H1 (cell line): ENCODE measurements at regions not wholly inside any gene's neighbourhood (a gene's known extent, or its start where the extent isn't known, plus 50 kb on each side); places are given as distances from the start of the nearest gene placed in this dataset.

Source experiments
- CTCF ChIA-PET: fragments of 300-600 bp; sonication (Branson Sonifier 250); formaldehyde crosslinking; loops from one replicate; lab custom pipeline; 2021; ENCODE audit not compliant: partially characterized antibody; lab: Charles Lee
- POLR2A ChIA-PET: fragments of 300-600 bp; sonication (Branson Sonifier 250); formaldehyde crosslinking; loops from one replicate; lab custom pipeline; 2021; ENCODE audit warnings: inconsistent platforms; ENCODE audit not compliant: partially characterized antibody; lab: Charles Lee
- DNase-seq, 2 experiments: peaks; one replicate each; pipeline versions ENCODE4 v3.0.0 to v3.0.0-alpha.2; 2010 to 2022; ENCODE audit warnings: low spot score in 2 of 2, low read depth in 1 of 2, mixed read lengths in 1 of 2
- FAIRE-seq: peaks from 2 replicates; lab custom pipeline; 2011; peaks lifted over from hg19 to GRCh38; lab: Jason Lieb, UNC
- H2AFZ ChIP-seq: 2 replicates; pipeline ENCODE4 v1.8.1; 2012; ENCODE audit warnings: low read length, inconsistent platforms
- H2AK5ac ChIP-seq: 2 replicates; pipeline ENCODE4 v1.6.1; 2013; ENCODE audit warnings: low read depth, low read length
- H2BK120ac ChIP-seq: replicated peaks from 2 replicates; pipeline ENCODE3; 2013; ENCODE audit warnings: low read depth, low read length, inconsistent platforms
- H2BK12ac ChIP-seq: 2 replicates; pipeline ENCODE4 v1.6.1; 2013; ENCODE audit warnings: low read depth, low read length
- H2BK15ac ChIP-seq: 2 replicates; pipeline ENCODE4 v1.6.1; 2013; ENCODE audit warnings: low read length
- H2BK20ac ChIP-seq: 2 replicates; pipeline ENCODE4 v1.6.1; 2013; ENCODE audit warnings: low read length
- H2BK5ac ChIP-seq: 2 replicates; pipeline ENCODE4 v1.6.1; 2013; ENCODE audit warnings: low read depth, low read length
- H3K14ac ChIP-seq: 2 replicates; pipeline ENCODE4 v1.6.1; 2013; ENCODE audit warnings: inconsistent platforms; ENCODE audit not compliant: insufficient read length
- H3K18ac ChIP-seq: 2 replicates; pipeline ENCODE4 v1.6.1; 2013; ENCODE audit warnings: low read length; ENCODE audit errors: extremely low read depth
- H3K23ac ChIP-seq: 2 replicates; pipeline ENCODE4 v1.6.1; 2013; ENCODE audit warnings: inconsistent platforms; ENCODE audit not compliant: insufficient read length
- H3K23me2 ChIP-seq: 2 replicates; pipeline ENCODE4 v1.6.1; 2013; ENCODE audit warnings: low read depth, low read length
- H3K27ac ChIP-seq: 2 replicates; pipeline ENCODE4 v1.6.1; 2011; ENCODE audit warnings: low read depth, low read length, inconsistent platforms
- H3K27me3 ChIP-seq, 4 experiments: replicated peaks in 1 of 4; 1 replicate in 1 of 4; 2 replicates in 3 of 4; pipeline versions ENCODE4 v1.6.1 to v1.8.1; 2011 to 2013; ENCODE audit warnings: low read length in 3 of 4, mild to moderate bottlenecking in 3 of 4, inconsistent platforms in 2 of 4, mixed read lengths in 2 of 4, moderate library complexity in 1 of 4; ENCODE audit not compliant: control insufficient read depth in 3 of 4, insufficient read depth in 3 of 4; ENCODE audit errors: extremely low read depth in 1 of 4
- H3K36me3 ChIP-seq, 4 experiments: 2 replicates each; pipeline versions ENCODE4 v1.6.1 to v1.8.1; 2011 to 2013; ENCODE audit warnings: mild to moderate bottlenecking in 4 of 4, low read length in 3 of 4, moderate library complexity in 2 of 4, control low read depth in 1 of 4, inconsistent platforms in 1 of 4; ENCODE audit not compliant: insufficient read depth in 4 of 4, control insufficient read depth in 2 of 4
- H3K4ac ChIP-seq: replicated peaks from 2 replicates; pipeline ENCODE3; 2013; ENCODE audit warnings: low read length, low read depth, mixed read lengths, inconsistent platforms; ENCODE audit not compliant: insufficient read length
- H3K4me1 ChIP-seq, 4 experiments: replicated peaks in 1 of 4; 1 replicate in 1 of 4; 2 replicates in 3 of 4; pipeline versions ENCODE4 v1.6.1 to v1.8.1; 2011 to 2013; ENCODE audit warnings: low read length in 3 of 4, inconsistent platforms in 2 of 4, mixed read lengths in 1 of 4; ENCODE audit not compliant: insufficient read depth in 4 of 4, control insufficient read depth in 3 of 4
- H3K4me2 ChIP-seq, 2 experiments: 2 replicates each; pipeline versions ENCODE4 v1.6.1 to v1.8.1; 2011 to 2013; ENCODE audit warnings: low read depth in 2 of 2, low read length in 2 of 2, control low read depth in 1 of 2, inconsistent platforms in 1 of 2, mild to moderate bottlenecking in 1 of 2; ENCODE audit not compliant: insufficient read depth in 1 of 2
- H3K4me3 ChIP-seq, 4 experiments: fragments of 200-600, 300-600 bp in 1 of 4; sonication (generic), shearing (Covaris generic), sonication (Bioruptor Twin) in 1 of 4; 2 replicates each; pipeline versions ENCODE4 v1.5.1 to v1.8.1; 2011 to 2016; ENCODE audit warnings: low read length in 4 of 4, low read depth in 3 of 4, control low read depth in 2 of 4, inconsistent platforms in 2 of 4, mild to moderate bottlenecking in 2 of 4, mixed read lengths in 1 of 4, moderate library complexity in 1 of 4; ENCODE audit not compliant: insufficient read depth in 2 of 4; ENCODE audit errors: extremely low read depth in 1 of 4
- H3K56ac ChIP-seq: replicated peaks from 2 replicates; pipeline ENCODE3; 2013; ENCODE audit warnings: low read depth, mild to moderate bottlenecking, mixed read lengths, low read length, inconsistent platforms; ENCODE audit not compliant: insufficient read length
- H3K79me1 ChIP-seq: 2 replicates; pipeline ENCODE4 v1.6.1; 2013; ENCODE audit warnings: low read depth, low read length, control low read depth
- H3K79me2 ChIP-seq, 2 experiments: 2 replicates each; pipeline versions ENCODE4 v1.6.1 to v1.8.1; 2012 to 2013; ENCODE audit warnings: low read length in 2 of 2, mild to moderate bottlenecking in 2 of 2, inconsistent platforms in 1 of 2; ENCODE audit not compliant: insufficient read depth in 2 of 2, control insufficient read depth in 1 of 2
- H3K9ac ChIP-seq, 4 experiments: replicated peaks in 1 of 4; 1 replicate in 1 of 4; 2 replicates in 3 of 4; pipeline versions ENCODE4 v1.6.1 to v1.8.1; 2011 to 2013; ENCODE audit warnings: low read depth in 3 of 4, low read length in 3 of 4, control low read depth in 2 of 4, mild to moderate bottlenecking in 2 of 4, moderate library complexity in 2 of 4, inconsistent platforms in 1 of 4; ENCODE audit errors: extremely low read depth in 1 of 4
- H3K9me3 ChIP-seq, 2 experiments: 2 replicates each; pipeline versions ENCODE4 v1.6.1 to v1.8.1; 2012 to 2013; ENCODE audit warnings: mild to moderate bottlenecking in 2 of 2, moderate library complexity in 2 of 2, control low read depth in 1 of 2, inconsistent platforms in 1 of 2, low read depth in 1 of 2, low read length in 1 of 2, mixed read lengths in 1 of 2; ENCODE audit not compliant: insufficient read depth in 2 of 2
- H4K20me1 ChIP-seq, 2 experiments: replicated peaks in 1 of 2; 2 replicates each; pipeline versions ENCODE3 to v1.8.1; 2011 to 2013; ENCODE audit warnings: inconsistent platforms in 2 of 2, low read length in 2 of 2, mild to moderate bottlenecking in 1 of 2; ENCODE audit not compliant: insufficient read depth in 2 of 2, control insufficient read depth in 1 of 2
- H4K5ac ChIP-seq: 2 replicates; pipeline ENCODE4 v1.6.1; 2013; ENCODE audit warnings: low read length, low read depth, mixed read lengths, inconsistent platforms; ENCODE audit not compliant: insufficient read length
- H4K8ac ChIP-seq: 2 replicates; pipeline ENCODE4 v1.8.0; 2013; ENCODE audit warnings: mild to moderate bottlenecking, moderate library complexity, low read length, inconsistent platforms; ENCODE audit not compliant: insufficient read depth; ENCODE audit errors: extremely low read depth
- H4K91ac ChIP-seq: replicated peaks from 2 replicates; pipeline ENCODE3; 2013; ENCODE audit warnings: low read length, mixed read lengths, inconsistent platforms; ENCODE audit not compliant: insufficient read length
- ATF2 ChIP-seq: IDR thresholded peaks from 2 replicates; pipeline ENCODE4 v1.6.1; 2012; ENCODE audit warnings: low read length, inconsistent platforms
- CBX5 ChIP-seq: fragments of 300-800, 300-1000 bp; sonication (generic); IDR thresholded peaks from 2 replicates; pipeline ENCODE4 v1.7.1; 2016; ENCODE audit warnings: antibody characterized with exemption, low read length, low read depth
- E2F6 ChIP-seq: IDR thresholded peaks from 2 replicates; pipeline ENCODE4 v1.6.1; 2012; ENCODE audit warnings: inconsistent platforms
- GTF2F1 ChIP-seq: IDR thresholded peaks from 2 replicates; pipeline ENCODE4 v1.6.1; 2012; ENCODE audit warnings: low read depth, low read length, improper control_type of control experiment, borderline replicate concordance
- HDAC2 ChIP-seq, 2 experiments: fragments of 300-600 bp in 1 of 2; sonication (generic) in 1 of 2; IDR thresholded peaks; 2 replicates each; pipeline ENCODE4 v1.6.1; 2011 to 2012; ENCODE audit warnings: low read depth in 2 of 2, low read length in 2 of 2, mild to moderate bottlenecking in 2 of 2, moderate library complexity in 2 of 2, borderline replicate concordance in 1 of 2, inconsistent platforms in 1 of 2
- KDM1A ChIP-seq: fragments of 200-600, 300-600 bp; sonication (generic); IDR thresholded peaks from 2 replicates; pipeline ENCODE4 v1.7.1; 2016; ENCODE audit warnings: mild to moderate bottlenecking, low read length, borderline replicate concordance
- KDM5A ChIP-seq: fragments of 200-600 bp; IDR thresholded peaks from 2 replicates; pipeline ENCODE4 v1.7.1; 2012; ENCODE audit warnings: mild to moderate bottlenecking, low read length, inconsistent platforms, mixed read lengths
- NANOG ChIP-seq: IDR thresholded peaks from 2 replicates; pipeline ENCODE4 v1.6.1; 2011; ENCODE audit warnings: low read length, low read depth, mild to moderate bottlenecking, inconsistent platforms; ENCODE audit not compliant: insufficient read depth, poor library complexity, severe bottlenecking
- PHF8 ChIP-seq: fragments of 200-600 bp; sonication (generic); conservative IDR thresholded peaks from 2 replicates; pipeline ENCODE4 v1.7.1; 2012; ENCODE audit warnings: low read depth, mild to moderate bottlenecking, inconsistent platforms, low read length, moderate library complexity
- POLR2AphosphoS5 ChIP-seq: IDR thresholded peaks from 2 replicates; pipeline ENCODE4 v1.6.1; 2011; ENCODE audit warnings: low read depth, low read length
- RBBP5 ChIP-seq: IDR thresholded peaks from 2 replicates; pipeline ENCODE4 v1.7.1; 2012; ENCODE audit warnings: low read depth, mild to moderate bottlenecking, inconsistent platforms, low read length, moderate library complexity, borderline replicate concordance
- TCF12 ChIP-seq: IDR thresholded peaks from 2 replicates; pipeline ENCODE4 v1.6.1; 2011; ENCODE audit warnings: low read depth, mild to moderate bottlenecking, low read length
- YY1 ChIP-seq: IDR thresholded peaks from 2 replicates; pipeline ENCODE4 v1.6.1; 2011; ENCODE audit warnings: low read depth, mild to moderate bottlenecking, low read length

GRCh38 chr5:158245513-158245912 lies 386.6 kb upstream of the CLINT1 start:
- Histone ChIP-seq H2BK15ac (no peak overlapping the region), H3K56ac (no peak overlapping the region), H3K4me3 (no peak overlapping the region), H3K14ac (no peak overlapping the region), H2AK5ac (no peak overlapping the region), H4K8ac (no peak overlapping the region), H4K20me1 (no peaks in the 10 kb centered on the region), H4K5ac (no peak overlapping the region), H3K36me3 (no peaks in the 10 kb centered on the region), H3K23me2 (no peaks in the 10 kb centered on the region; the same call in 1 of the 2 replicates), H3K9ac (no peak overlapping the region), H2BK5ac (no peak overlapping the region), H3K23ac (no peak overlapping the region), H3K79me1 (no peaks in the 10 kb centered on the region), H3K4me1 (no peaks in the 10 kb centered on the region), H3K9me3 (no peaks in the 10 kb centered on the region), H3K27ac (no peak overlapping the region), H2AFZ (no peak overlapping the region), H3K4me2 (no peak overlapping the region), H3K4ac (no peak overlapping the region), H3K27me3 (peaks cover 0 to 1% (median 0%) of the 10 kb centered on the region in 4 experiments; a peak in 1 of 7 replicates), H2BK12ac (no peak overlapping the region), H4K91ac (no peak overlapping the region), H2BK20ac (no peak overlapping the region), H3K79me2 (no peaks in the 10 kb centered on the region), H3K18ac (no peak overlapping the region), H2BK120ac (no peak overlapping the region)
- no peak for DNase-seq
- ChIA-PET CTCF (no interaction called here), POLR2A (no interaction called here)
- no peak for FAIRE-seq
- TF ChIP-seq GTF2F1 = no peak
- TF ChIP-seq YY1 = no peak
- no peak for TF ChIP-seq NANOG
- no peak for TF ChIP-seq PHF8
- no peak for TF ChIP-seq HDAC2 (IDR thresholded peaks at IDR 0.05; ENCODE audit: borderline replicate concordance in 1 of 2, low read depth in 2 of 2, low read length in 2 of 2)
- TF ChIP-seq TCF12 = no peak
- no peak for TF ChIP-seq KDM1A
- no peak for TF ChIP-seq E2F6
- no peak for TF ChIP-seq POLR2AphosphoS5
- no peak for TF ChIP-seq ATF2
- no peak for TF ChIP-seq CBX5
- TF ChIP-seq RBBP5 = no peak
- no peak for TF ChIP-seq KDM5A
